GM18499 (cell line): ENCODE measurements at regions not wholly inside any gene's neighbourhood (a gene's known extent, or its start where the extent isn't known, plus 50 kb on each side); places are given as distances from the start of the nearest gene placed in this dataset.
"Not testable (repeated sequence)": the region's sequence is repeated elsewhere in the genome, so short reads cannot be mapped to it uniquely, and the experiment has no call there.

ENCODE experiments used
- ATAC-seq: cut with Tn5 transposase; IDR thresholded peaks from one replicate; pipeline ENCODE4 v1.9.1; 2021; ENCODE audit warnings: moderate number of reproducible peaks; ENCODE audit not compliant: insufficient read depth, unreplicated experiment

DNA sequence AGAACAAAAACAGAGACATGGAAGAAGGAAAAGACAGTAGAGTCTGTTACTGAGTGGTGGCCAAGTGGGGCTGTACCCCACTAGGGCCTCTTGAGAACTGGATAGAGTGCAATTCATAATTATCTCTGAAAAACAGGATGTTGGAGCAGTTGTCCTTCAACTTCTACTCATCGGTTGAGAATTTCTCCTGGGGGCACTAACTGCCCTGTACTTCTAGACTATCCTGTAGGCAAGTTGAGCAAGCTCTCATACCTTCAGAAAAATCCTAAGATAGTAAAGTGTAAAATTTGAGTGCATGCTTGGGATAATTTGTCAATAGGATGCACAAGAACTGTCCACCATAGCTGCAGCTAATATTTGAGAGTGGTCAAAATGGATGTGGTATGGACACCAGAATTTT, 179.7 kb upstream of the CNKSR2 start:
- no peak for ATAC-seq

DNA sequence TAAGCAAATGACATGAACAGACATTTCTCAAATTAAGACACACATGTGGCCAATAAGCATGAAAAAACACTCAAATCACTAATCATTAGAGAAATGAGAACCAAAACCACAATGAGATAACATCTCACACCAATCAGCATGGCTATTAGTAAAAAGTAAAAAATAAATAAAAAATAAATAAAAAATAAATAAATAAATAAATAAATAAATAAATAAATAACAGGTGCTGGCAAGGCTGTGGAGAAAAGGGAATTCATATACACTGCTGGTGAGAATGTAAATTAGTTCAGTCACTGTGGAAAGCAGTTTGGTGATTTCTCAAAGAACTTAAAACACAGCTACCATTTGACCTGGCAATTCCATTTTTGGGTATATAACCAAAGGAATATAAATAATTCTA, 167.1 kb upstream of the CNKSR2 start:
- no peak for ATAC-seq

DNA sequence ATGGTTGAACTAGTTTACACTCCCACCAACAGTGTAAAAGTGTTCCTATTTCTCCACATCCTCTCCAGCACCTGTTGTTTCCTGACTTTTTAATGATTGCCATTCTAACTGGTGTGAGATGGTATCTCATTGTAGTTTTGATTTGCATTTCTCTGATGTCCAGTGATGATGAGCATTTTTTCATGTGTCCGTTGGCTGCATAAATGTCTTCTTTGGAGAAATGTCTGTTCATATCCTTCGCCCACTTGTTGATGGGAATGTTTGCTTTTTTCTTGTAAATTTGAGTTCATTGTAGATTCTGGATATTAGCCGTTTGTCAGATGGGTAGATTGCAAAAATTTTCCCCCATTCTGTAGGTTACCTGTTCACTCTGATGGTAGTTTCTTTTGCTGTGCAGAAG, 155.0 kb upstream of the CNKSR2 start:
- ATAC-seq: not testable (repeated sequence)

DNA sequence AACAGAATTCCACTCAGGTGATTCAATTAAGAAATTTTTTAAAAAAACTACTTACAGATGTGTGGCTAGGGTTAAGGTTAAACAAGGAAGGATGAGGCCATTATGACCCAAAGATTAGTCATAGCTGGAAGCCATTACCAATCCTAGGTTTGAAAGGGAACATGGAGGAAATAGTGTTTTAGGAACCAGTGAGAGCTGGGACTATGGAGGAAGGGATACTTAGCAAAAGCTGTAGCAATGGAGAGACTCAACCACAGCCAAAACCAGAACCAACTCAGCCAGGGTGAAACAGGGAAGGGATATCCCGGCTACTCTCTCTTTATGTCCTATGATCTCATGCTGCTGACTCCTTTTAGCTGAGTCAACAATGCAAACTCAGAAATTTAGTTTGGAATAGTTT, 148.6 kb upstream of the CNKSR2 start:
- ATAC-seq: no peak

DNA sequence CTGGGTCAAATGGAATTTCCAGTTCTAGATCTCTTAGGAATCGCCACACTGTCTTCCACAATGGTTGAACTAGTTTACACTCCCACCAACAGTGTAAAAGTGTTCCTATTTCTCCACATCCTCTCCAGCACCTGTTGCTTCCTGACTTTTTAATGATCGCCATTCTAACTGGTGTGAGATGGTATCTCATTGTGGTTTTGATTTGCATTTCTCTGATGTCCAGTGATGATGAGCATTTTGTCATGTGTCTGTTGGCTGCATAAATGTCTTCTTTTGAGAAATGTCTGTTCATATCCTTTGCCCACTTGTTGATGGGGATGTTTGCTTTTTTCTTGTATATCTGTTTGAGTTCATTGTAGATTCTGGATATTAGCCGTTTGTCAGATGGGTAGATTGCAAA, 145.2 kb upstream of the CNKSR2 start:
- not testable (repeated sequence) for ATAC-seq

DNA sequence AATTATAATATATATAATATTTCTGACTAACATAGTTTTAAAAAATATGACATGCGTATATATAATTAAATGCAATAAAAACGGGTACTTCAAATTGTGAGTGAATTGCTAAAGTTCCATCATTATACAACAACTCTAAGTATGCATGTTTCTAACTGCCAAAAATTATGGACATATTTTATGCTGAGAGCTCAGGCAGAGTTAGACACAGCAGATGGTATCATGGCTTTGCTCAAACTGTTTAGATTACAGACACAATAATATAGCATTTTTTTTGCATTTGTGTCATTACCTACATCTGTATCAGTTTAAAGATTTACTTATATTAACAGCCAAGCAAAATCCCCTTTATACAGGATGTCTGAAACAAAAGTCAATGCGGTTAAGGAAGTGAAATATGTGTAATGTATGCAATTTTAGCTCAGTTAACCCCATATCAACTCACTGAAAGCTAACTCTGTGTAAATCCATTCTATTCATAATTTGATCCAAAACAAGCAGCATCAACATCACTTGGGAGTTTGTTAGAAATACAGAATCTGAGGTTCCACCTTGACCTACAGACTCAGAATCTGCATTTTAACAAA, 119.1 kb upstream of the CNKSR2 start:
- peak; percentile 52 for ATAC-seq

DNA sequence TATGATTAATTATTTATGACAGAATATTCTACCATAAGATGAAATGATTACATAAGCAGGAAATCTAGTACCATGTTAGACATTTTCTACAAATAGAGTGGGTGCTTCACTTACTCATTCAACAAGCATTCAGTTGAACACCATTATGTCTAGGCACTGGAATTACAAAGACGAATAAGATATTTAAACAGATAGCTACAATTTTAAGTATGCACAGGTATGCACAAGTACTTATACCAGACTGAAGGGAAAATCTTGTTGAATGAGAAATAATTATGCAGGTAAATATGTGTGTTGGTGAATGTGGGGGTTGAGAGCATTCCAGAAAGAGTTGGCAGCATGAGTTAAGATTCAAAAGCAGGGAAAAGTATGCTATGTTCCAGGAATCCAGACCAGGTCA, 107.3 kb upstream of the CNKSR2 start:
- no peak for ATAC-seq

DNA sequence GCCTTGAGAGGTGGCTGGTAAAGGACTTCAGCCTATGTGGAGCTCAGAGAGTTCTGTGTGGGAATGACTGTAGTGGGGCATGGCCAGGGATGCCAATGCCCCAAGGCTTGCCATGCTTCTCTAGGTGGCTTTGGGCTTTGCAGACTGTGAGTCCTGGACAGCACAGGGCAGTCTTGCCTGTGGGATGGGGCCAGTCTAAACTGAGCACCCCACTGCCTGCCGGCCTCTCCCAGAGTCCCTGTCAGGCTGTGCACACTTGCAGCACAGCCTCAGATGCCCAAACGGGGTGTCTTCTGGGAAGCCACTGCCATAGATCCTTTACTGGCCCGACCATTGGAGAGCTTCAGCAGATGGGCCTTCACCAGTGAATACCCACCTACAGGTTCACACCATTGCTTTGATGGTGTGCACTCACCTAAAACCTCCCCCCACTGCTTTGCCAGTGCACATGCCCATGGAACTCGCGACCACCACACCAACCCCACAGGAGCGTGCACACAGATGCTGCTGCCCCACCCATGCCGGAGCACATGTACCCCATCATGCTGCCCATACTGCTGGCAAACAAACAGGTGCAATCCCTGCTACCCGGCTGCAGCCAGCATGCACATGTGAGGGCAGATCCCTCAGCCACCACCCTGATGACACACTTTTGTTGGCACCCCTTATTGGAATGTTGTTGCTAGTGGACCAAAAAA, 97.3 kb upstream of the CNKSR2 start:
- no peak for ATAC-seq

DNA sequence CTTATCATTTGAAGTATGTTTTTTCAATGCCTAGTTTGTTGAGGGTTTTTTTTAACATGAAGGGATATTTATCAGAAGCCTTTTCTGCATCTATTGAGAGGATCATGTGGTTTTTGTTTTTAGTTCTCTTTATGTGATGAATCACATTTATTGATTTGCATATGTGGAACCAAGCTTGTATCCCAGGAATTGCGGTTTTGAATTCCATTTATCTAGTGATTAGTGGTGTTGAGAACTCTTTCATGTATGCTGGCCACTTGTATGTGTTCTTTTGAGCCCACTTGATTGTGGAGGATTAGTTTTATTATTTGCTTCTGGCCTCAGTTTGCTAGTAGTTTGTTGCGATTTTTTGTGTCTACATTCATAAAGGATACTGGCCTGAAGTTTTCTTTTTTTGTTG, 85.0 kb upstream of the CNKSR2 start:
- no peak for ATAC-seq

DNA sequence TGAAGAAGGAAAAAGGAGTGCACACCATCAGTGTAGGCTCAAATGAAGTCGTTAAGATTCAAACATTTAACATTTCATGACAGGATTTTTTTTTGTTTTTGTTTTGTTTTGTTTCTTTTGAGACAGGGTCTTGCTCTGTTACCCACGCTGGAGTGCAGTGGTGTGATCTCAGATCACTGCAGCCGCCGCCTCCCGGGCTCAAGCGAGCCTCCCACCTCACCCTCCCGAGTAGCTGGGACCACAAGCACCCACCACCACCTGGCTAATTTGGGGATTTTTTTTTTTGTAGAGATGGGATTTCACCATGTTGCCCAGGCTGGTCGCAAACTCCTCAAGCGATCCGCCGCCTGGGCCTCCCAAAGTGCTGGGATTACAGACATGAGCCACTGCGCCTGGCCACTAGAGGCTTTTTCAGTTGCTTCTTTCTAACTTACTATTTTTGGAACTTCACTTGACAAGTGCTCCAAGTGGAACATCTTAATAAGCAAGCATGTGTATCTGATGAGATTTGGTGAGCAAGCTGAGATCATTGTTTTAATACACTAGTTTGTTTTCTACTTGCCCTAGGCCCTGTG, 78.9 kb upstream of the CNKSR2 start:
- no peak for ATAC-seq

DNA sequence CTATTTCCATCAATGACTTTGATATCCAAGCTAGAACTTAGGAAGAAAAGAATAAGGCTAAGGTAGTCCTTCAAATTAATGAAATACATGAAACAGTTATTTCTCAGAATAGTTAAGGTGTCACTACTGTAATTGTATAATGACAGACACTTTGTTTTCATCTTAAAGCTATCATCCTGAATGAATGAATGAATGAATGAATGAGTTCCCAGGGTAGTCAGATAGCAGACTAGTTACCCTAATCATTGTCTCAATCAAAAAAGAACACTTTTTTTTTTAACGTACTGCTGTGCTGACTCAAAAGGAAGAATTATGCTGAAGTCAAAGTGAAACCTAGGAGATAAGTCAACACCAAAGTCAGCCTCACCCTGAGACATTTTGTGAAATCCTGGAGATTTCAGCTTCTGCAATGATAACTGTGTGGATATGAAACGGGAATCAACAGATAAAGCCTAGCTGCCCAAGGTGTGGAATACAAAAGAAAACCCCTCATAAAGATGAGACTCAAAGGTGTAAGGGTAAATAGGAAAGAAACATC, 68.3 kb upstream of the CNKSR2 start:
- no peak for ATAC-seq

DNA sequence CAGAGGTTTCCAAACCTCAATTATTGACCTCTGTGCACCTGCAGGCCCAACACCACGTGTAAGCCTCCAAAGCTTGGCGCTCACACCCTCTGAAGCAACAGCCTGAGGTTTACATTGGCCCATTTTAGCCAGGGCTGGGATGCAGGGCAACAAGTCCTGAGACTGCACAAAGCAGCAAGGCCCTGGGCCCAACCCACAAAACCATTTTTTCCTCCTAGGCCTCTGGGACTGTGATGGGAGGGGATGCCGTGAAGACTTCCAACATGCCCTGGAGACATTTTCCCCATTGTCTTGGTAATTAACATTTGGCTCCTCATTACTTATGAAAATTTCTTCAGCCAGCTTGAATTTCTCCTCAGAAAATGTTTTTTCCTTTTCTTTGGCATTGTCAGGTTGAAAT, 54.9 kb upstream of the CNKSR2 start:
- no peak for ATAC-seq
